Endothelial cell of umbilical vein (primary cell): ENCODE measurements at regions not wholly inside any gene's neighbourhood (a gene's known extent, or its start where the extent isn't known, plus 50 kb on each side); places are given as distances from the start of the nearest gene placed in this dataset.

ENCODE experiments used
- BruUV-seq: library from RNA; stranded (reverse); fragments of 400-500 nt; replicated peaks from 2 replicates; lab custom pipeline; 2021; lab: Mats Ljungman, UMichigan
- CTCF ChIA-PET: fragments of 300-600, 350-600 bp; sonication (Branson Sonifier 250); formaldehyde crosslinking; loops from one replicate; lab custom pipeline; 2021; ENCODE audit warnings: antibody characterized with exemption, inconsistent platforms; lab: Charles Lee
- POLR2A ChIA-PET: fragments of 300-600, 350-600 bp; sonication (Branson Sonifier 250); formaldehyde crosslinking; loops from one replicate; lab custom pipeline; 2021; ENCODE audit warnings: antibody characterized with exemption, inconsistent platforms; lab: Charles Lee
- DNase-seq: peaks from one replicate; pipeline ENCODE4 v3.0.0-alpha.2; 2011; ENCODE audit warnings: low read depth, low spot score
- FAIRE-seq: peaks from 2 replicates; lab custom pipeline; 2011; peaks lifted over from hg19 to GRCh38; lab: Jason Lieb, UNC
- H2AFZ ChIP-seq: 2 replicates; pipeline ENCODE4 v1.6.0; 2012; ENCODE audit warnings: low read depth, low read length, control low read depth, inconsistent platforms
- H3K27ac ChIP-seq: 2 replicates; pipeline ENCODE4 v1.5.1; 2011; ENCODE audit warnings: low read depth, mild to moderate bottlenecking, control low read depth, low read length, moderate library complexity; ENCODE audit not compliant: insufficient read depth
- H3K27me3 ChIP-seq, 2 experiments: 2 replicates each; pipeline versions ENCODE4 v1.6.0 to v1.6.1; 2011; ENCODE audit warnings: low read length in 2 of 2, mixed read lengths in 1 of 2; ENCODE audit not compliant: control insufficient read depth in 2 of 2, insufficient read depth in 2 of 2
- H3K36me3 ChIP-seq, 2 experiments: 2 replicates in 1 of 2; 3 replicates in 1 of 2; pipeline ENCODE4 v1.5.1; 2011; ENCODE audit warnings: low read length in 2 of 2, mild to moderate bottlenecking in 1 of 2, moderate library complexity in 1 of 2; ENCODE audit not compliant: control insufficient read depth in 2 of 2, insufficient read depth in 2 of 2; ENCODE audit errors: extremely low read depth in 1 of 2
- H3K4me1 ChIP-seq: 3 replicates; pipeline ENCODE4 v1.5.1; 2011; ENCODE audit warnings: mild to moderate bottlenecking, low read length; ENCODE audit not compliant: control insufficient read depth, insufficient read depth; ENCODE audit errors: extremely low read depth
- H3K4me2 ChIP-seq: 2 replicates; pipeline ENCODE4 v1.6.1; 2011; ENCODE audit warnings: low read length, control low read depth, mixed read lengths; ENCODE audit not compliant: insufficient read depth
- H3K4me3 ChIP-seq, 3 experiments: fragments of 200-600 bp in 1 of 3; sonication (generic), shearing (Covaris generic) in 1 of 3; replicated peaks in 1 of 3; 2 replicates each; pipeline ENCODE4 v1.5.1; 2011 to 2016; ENCODE audit warnings: control low read depth in 3 of 3, low read length in 3 of 3, mild to moderate bottlenecking in 2 of 3, inconsistent platforms in 1 of 3, low read depth in 1 of 3, moderate library complexity in 1 of 3; ENCODE audit not compliant: insufficient read depth in 1 of 3
- H3K79me2 ChIP-seq: 2 replicates; pipeline ENCODE4 v1.6.0; 2012; ENCODE audit warnings: low read length, inconsistent platforms; ENCODE audit not compliant: control insufficient read depth, insufficient read depth
- H3K9ac ChIP-seq: replicated peaks from 2 replicates; pipeline ENCODE3; 2011; ENCODE audit warnings: low read length, control low read depth; ENCODE audit not compliant: insufficient read depth; ENCODE audit errors: extremely low read depth
- H3K9me1 ChIP-seq: replicated peaks from 3 replicates; pipeline ENCODE4 v1.6.0; 2011; ENCODE audit warnings: mild to moderate bottlenecking, low read length; ENCODE audit not compliant: control insufficient read depth, insufficient read depth; ENCODE audit errors: extremely low read depth
- H3K9me3 ChIP-seq: replicated peaks from 2 replicates; pipeline ENCODE4 v1.5.1; 2012; ENCODE audit warnings: low read length, inconsistent platforms; ENCODE audit not compliant: control insufficient read depth, insufficient read depth
- H4K20me1 ChIP-seq: replicated peaks from 2 replicates; pipeline ENCODE3; 2011; ENCODE audit warnings: mild to moderate bottlenecking, low read length; ENCODE audit not compliant: control insufficient read depth, insufficient read depth; ENCODE audit errors: extremely low read depth
- CTCF ChIP-seq, 2 donors: IDR thresholded peaks; 1 replicate in 1 of 2; 2 replicates in 1 of 2; pipeline ENCODE4 v1.5.1; 2011; ENCODE audit warnings: low read length in 2 of 2, mild to moderate bottlenecking in 2 of 2, moderate library complexity in 2 of 2, control low read depth in 1 of 2, inconsistent platforms in 1 of 2, low read depth in 1 of 2; ENCODE audit not compliant: insufficient read depth in 1 of 2; ENCODE audit errors: extremely low read depth in 1 of 2
- EZH2 ChIP-seq: IDR thresholded peaks from 2 replicates; pipeline ENCODE4 v1.6.1; 2012; ENCODE audit warnings: borderline replicate concordance, low read depth, mild to moderate bottlenecking, moderate library complexity, low read length, inconsistent platforms; ENCODE audit not compliant: severe bottlenecking
- FOS ChIP-seq: IDR thresholded peaks from 2 replicates; pipeline ENCODE4 v1.6.1; 2011; ENCODE audit warnings: mild to moderate bottlenecking, low read length, moderate library complexity, borderline replicate concordance; ENCODE audit not compliant: insufficient read depth
- GATA2 ChIP-seq: IDR thresholded peaks from 2 replicates; pipeline ENCODE4 v1.7.0; 2011; ENCODE audit warnings: low read depth, mild to moderate bottlenecking, moderate library complexity, mixed read lengths, low read length; ENCODE audit not compliant: insufficient read length, insufficient read depth
- JUN ChIP-seq: IDR thresholded peaks from 2 replicates; pipeline ENCODE4 v1.6.1; 2011; ENCODE audit warnings: borderline replicate concordance, low read depth; ENCODE audit not compliant: insufficient read length, insufficient read depth
- MAX ChIP-seq: IDR thresholded peaks from 2 replicates; pipeline ENCODE4 v1.6.1; 2011; ENCODE audit not compliant: insufficient read depth, insufficient read length
- MYC ChIP-seq: IDR thresholded peaks from one replicate; pipeline ENCODE4 v1.6.1; 2011; ENCODE audit warnings: mild to moderate bottlenecking, low read depth, low read length
- POLR2A ChIP-seq: IDR thresholded peaks from 2 replicates; pipeline ENCODE4 v1.6.1; 2012; ENCODE audit warnings: low read depth, mild to moderate bottlenecking, control low read depth, low read length
- POLR2AphosphoS5 ChIP-seq: IDR thresholded peaks from 2 replicates; pipeline ENCODE4 v1.6.1; 2012; ENCODE audit warnings: low read depth, mild to moderate bottlenecking, control low read depth, low read length, moderate library complexity; ENCODE audit not compliant: insufficient read depth
- dilution Hi-C: fragments of 300-500 bp; cut with MboI; formaldehyde crosslinking; loops from one replicate; pipeline ENCODE4 v1.15.0; 2019; ENCODE audit warnings: low sequenced_read_pairs; ENCODE audit not compliant: extremely low pct_ligation_motif_present
- intact Hi-C: fragments of 100-400 bp; cut with micrococcal nuclease; formaldehyde crosslinking; loops from one replicate; pipeline ENCODE4 v1.10.0; 2022

GRCh38 chr1:56410405-56410804, 169.0 kb downstream of the PLPP3 start:
- Histone ChIP-seq H3K9ac (no peak overlapping the region), H3K4me1 (peaks cover 19% of the 10 kb centered on the region), H3K27ac (no peak overlapping the region), H4K20me1 (no peaks in the 10 kb centered on the region), H3K4me2 (no peak overlapping the region), H3K36me3 (no peaks in the 10 kb centered on the region), H3K4me3 (no peak overlapping the region), H2AFZ (peak overlapping the region; percentile 11), H3K9me3 (no peaks in the 10 kb centered on the region), H3K9me1 (no peaks in the 10 kb centered on the region), H3K79me2 (no peaks in the 10 kb centered on the region), H3K27me3 (no peaks in the 10 kb centered on the region)
- TF ChIP-seq GATA2 (no peak), POLR2AphosphoS5 (no peak), JUN (no peak), CTCF (IDR thresholded peaks at IDR 0.05; ENCODE audit: extremely low read depth in 1 of 2, insufficient read depth in 1 of 2, low read depth in 1 of 2, low read length in 2 of 2) (no peak), MAX (no peak), FOS (no peak), EZH2 (no peak), MYC (no peak), POLR2A (no peak)
- BruUV-seq = no TSS peak
- FAIRE-seq = no peak
- POLR2A ChIA-PET = no interaction called here
- DNase-seq = no peak
- dilution Hi-C loops (no loop called here), intact Hi-C loops (loop anchor here (2.0 to 5.0 kb wide), 3 partner anchors 108 to 1033 kb away; no protein-coding TSS in a partner anchor)
- CTCF ChIA-PET = interaction anchor here (1.6 to 2.9 kb wide), 4 partner anchors 9 to 769 kb away, joined by 5 to 19 read pairs (median 6); no protein-coding TSS in a partner anchor
